GM21619 (cell line): ENCODE measurements at regions not wholly inside any gene's neighbourhood (a gene's known extent, or its start where the extent isn't known, plus 50 kb on each side); places are given as distances from the start of the nearest gene placed in this dataset.
"Not testable (repeated sequence)": the region's sequence is repeated elsewhere in the genome, so short reads cannot be mapped to it uniquely, and the experiment has no call there.

Source experiments
- ATAC-seq: cut with Tn5 transposase; IDR thresholded peaks from one replicate; pipeline ENCODE4 v1.9.1; 2021; ENCODE audit not compliant: unreplicated experiment

GRCh38 chr13:80180740-80181355, 160.1 kb downstream of the SPRY2 start:
- ATAC-seq = no peak

DNA sequence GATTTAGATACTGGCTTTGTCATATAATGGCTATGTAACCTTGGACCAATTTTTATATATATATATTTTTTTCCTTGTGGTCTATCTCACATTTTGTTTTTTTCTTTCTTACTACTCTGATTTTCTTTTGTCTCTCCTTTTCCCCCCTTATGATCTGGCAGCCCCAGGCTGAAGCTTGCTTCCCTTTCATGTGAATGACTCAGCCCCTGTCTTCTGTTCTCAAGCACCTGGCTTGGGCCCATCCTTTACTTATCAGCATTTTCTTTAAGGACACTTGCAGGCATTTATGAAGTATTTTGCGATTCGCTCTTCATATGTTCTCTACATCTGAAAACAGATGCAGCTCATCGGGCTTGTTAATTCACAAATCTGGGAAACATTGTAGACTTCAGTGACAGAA, 163.6 kb downstream of the SPRY2 start:
- no peak for ATAC-seq

- ATAC-seq = no peak
These were observed 167.7 kb downstream of the SPRY2 start for GRCh38 chr13:80173224-80173623.

DNA sequence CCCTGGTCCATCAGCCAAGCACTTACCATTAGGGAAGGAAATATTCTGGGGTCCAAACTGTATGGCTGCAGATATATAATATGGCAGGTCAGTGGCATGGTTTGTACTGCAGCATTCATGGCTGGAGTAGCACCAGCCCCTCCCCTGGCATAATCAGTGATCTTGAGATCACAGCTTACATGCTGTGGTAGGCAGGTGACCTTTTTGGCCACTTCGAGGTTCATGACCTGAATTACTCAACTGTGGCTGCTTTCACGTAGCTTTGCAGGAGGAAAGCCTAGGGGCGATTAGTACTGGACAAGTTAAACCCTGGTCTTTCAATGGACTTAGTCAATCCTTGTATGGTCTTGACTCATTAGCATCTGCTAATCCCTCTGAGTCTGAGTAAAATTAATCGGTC, 169.8 kb downstream of the SPRY2 start:
- ATAC-seq = no peak

DNA sequence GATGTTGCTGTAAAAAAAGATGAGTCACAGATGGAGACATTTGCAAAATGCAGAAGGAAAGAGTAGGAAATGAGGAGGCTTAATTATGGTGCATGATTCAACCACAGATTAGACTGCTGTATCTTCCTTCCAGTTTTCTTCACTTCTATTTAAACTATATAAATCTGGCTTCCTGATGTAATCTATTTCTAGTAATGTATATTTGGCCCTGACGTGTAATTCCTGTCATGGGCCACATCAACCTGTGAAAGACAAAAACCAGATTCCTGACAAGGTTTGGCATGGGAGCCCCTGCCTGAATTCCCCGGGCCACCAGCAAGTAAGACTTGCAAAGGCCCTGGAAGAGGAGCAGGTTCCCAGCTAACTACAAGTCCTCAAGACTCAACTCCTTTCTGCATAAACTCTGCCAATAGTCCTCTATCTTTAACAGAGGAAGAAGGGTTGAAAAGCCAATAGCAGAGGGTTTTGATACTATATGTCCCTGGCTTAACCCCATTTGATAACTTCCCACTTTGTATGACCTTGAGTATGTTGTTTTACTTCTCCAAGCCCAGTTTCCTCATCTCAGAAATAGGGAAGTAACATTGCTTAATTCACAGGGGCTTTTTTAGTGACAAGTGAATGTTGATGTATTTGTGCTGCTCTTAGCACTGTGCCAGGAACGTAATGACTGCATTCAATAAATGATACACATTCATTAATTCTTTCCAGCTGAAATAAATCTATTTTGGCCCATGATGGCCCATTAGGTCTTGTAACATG, 172.7 kb downstream of the SPRY2 start:
- no peak for ATAC-seq

GRCh38 chr13:80166352-80166751, 174.6 kb downstream of the SPRY2 start:
- ATAC-seq = no peak

GRCh38 chr13:80164462-80164861, 176.5 kb downstream of the SPRY2 start:
- ATAC-seq = no peak

GRCh38 chr13:80161896-80162295, 179.0 kb downstream of the SPRY2 start:
- no peak for ATAC-seq

DNA sequence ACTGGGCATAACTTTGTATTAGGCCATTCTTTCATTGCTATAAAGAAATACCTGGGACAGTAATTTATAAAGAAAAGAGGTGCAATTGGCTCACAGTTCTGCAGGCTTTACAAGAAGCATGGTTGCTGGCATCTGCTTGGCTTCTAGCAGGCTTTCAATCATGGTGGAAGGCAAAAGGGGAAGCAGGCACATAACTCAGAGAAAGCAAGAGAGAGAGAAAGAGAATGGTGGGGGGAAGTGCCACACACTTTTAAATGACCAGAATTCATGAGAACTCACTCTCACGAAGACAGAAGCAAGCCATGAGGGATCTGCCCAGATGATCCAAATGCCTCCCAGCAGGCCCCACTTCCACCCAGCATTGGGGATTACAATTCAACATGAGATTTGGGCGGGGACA, 179.7 kb downstream of the SPRY2 start:
- ATAC-seq = no peak

GRCh38 chr13:80160110-80160509, 180.8 kb downstream of the SPRY2 start:
- no peak for ATAC-seq

- no peak for ATAC-seq
These were observed 183.5 kb downstream of the SPRY2 start for GRCh38 chr13:80157261-80157932.

- not testable (repeated sequence) for ATAC-seq
These were observed 188.8 kb downstream of the SPRY2 start for GRCh38 chr13:80152142-80152541.

- no peak for ATAC-seq
These were observed 189.9 kb downstream of the SPRY2 start for GRCh38 chr13:80151016-80151415.

DNA sequence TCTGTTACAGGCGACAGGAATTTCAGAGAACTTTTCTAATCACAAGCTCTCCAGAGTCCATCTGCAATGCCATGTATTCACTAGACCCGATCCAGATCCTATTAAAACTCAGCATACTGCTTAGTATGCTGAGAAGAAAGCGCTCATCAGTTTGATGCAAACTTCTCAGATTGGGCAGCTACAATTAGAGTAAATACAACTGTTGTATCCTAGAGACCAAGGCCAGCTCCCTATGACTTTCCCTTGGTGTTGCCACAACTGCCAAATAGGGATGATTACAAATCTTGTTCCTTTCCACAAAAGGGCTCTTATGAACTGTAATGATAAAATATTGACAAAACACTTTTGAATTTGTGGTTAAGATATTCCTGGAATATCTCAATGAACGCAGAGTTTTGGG, 191.2 kb downstream of the SPRY2 start:
- no peak for ATAC-seq

DNA sequence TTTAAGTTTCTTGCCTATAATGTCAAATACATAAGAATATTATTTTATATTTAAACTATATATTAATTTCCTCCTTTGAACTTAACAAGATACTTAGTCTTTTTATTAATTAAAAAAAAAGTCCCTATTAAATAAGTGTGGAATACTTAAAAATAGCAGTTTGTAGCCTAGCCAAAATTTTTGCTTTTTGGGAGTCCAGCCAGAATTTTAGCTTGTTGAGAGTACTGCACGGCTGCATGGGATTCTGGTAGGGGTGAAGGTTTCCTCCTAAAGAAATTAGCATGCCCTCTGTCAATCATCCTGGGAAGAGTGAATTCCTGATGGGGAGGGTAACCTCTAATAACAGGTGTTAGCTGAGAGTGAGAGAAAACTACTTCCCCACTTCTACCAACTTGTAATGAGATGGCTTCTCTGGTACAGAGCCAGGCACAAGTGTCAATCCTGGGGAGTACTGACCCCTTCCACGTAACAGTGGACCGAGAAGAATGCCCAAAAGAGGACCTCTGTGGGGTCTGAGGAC, 195.7 kb downstream of the SPRY2 start:
- ATAC-seq = no peak

DNA sequence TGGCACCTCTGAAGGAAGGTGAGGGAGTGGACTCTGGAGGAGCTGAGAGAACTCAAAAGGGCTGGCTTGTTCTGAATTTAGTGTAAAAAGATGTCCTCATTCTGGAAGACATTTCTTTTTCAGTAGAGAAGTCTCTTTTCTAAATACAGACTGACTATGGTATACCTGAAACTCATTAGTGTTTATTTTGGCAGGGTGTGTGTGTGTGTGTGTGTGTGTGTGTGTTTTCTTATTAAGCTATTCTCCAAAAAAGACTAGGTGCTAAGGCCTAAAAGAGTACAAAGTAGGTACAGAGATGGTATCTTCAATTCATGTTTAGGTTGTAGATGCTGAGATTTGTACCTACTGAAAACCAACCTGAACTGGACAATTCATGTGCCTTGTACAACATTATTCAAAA, 196.4 kb downstream of the SPRY2 start:
- ATAC-seq = no peak

DNA sequence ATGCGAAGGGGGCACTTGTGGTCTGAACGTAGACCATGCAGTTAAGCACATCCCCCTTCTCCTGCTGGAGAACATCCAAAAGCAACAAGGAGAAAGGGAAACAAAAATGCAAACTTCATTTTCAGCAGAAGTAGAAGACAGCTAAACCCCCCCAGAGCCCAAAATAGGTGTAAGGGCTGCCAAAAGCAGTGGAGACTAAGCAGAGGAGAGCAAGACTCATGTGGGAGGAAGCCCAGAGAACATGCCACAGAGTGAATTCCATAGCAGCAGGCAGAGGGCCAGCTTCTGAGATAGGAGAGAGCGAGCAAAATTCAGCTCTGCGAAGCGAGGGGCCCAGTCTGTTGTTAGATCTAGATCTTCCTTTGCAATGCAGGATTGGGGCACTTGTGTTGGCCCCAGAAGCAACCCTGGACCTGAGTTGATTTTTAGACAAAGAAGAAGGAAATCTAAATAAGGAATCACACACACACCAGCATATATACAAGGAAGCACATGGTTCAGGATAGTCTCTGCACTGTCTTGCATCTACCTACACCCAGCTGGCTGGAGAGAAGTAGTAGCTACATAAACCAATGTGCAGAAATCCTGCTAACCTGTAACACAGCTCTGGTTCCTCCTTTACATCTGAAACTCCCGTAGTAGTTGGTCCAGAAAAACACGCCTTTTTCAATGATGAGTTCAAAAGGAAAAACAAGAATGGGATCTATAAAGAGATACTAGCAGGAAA, 199.6 kb downstream of the SPRY2 start:
- no peak for ATAC-seq

GRCh38 chr13:80140685-80141084, 200.2 kb downstream of the SPRY2 start:
- ATAC-seq = no peak

- no peak for ATAC-seq
These were observed 201.7 kb downstream of the SPRY2 start for GRCh38 chr13:80139196-80139595.

DNA sequence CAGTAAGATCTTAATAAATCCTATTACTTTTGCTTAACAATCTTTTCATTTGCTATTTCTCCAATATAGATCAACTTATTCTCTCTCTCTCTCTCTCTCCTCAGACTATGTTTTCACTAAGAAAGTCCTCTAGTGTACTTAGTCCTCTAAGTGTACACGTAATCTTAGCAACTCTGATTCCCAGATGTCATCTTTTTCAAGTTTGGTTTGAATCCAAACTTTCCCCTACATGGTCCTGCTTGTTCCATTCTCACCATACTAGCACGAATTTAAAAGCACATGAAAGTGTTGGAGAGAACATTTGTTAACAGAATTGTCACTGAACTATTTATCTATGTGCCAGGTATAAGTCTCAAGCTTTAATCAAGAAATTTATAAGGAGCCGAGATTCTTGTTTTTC, 202.9 kb downstream of the SPRY2 start:
- ATAC-seq = no peak

GRCh38 chr13:80134346-80134745, 206.6 kb downstream of the SPRY2 start:
- ATAC-seq = no peak
